OCI-LY7 (cell line): ENCODE measurements at regions not wholly inside any gene's neighbourhood (a gene's known extent, or its start where the extent isn't known, plus 50 kb on each side); places are given as distances from the start of the nearest gene placed in this dataset.

Experiments
- BruUV-seq: library from RNA; stranded (reverse); fragments of 400-500 nt; replicated peaks from 2 replicates; lab custom pipeline; 2021; lab: Mats Ljungman, UMichigan
- CTCF ChIA-PET: fragments of 300-600 bp; sonication (Branson Sonifier 250); formaldehyde crosslinking; loops from one replicate; lab custom pipeline; 2022; ENCODE audit warnings: antibody characterized with exemption; ENCODE audit not compliant: unreplicated experiment; lab: Charles Lee
- POLR2A ChIA-PET: fragments of 300-600 bp; sonication (Branson Sonifier 250); formaldehyde crosslinking; loops from one replicate; lab custom pipeline; 2022; ENCODE audit warnings: antibody characterized with exemption; lab: Charles Lee
- DNase-seq: peaks from one replicate; pipeline ENCODE4 v3.0.0-alpha.2; 2015; ENCODE audit warnings: low spot score
- H2AFZ ChIP-seq: fragments of 200-600 bp; sonication (generic), shearing (Covaris generic); 2 replicates; pipeline ENCODE4 v1.6.1; 2014; ENCODE audit warnings: mild to moderate bottlenecking, antibody characterized with exemption, low read length, moderate library complexity
- H3K27ac ChIP-seq: fragments of 200-600 bp; sonication (generic); 2 replicates; pipeline ENCODE4 v1.5.1; 2014; ENCODE audit warnings: mixed run types, low read depth, mild to moderate bottlenecking, moderate library complexity, low read length, inconsistent platforms; ENCODE audit not compliant: poor library complexity, severe bottlenecking
- H3K36me3 ChIP-seq: fragments of 200-600 bp; sonication (generic); 2 replicates; pipeline ENCODE4 v1.6.1; 2014; ENCODE audit warnings: mild to moderate bottlenecking, antibody characterized with exemption, low read length, moderate library complexity, mixed read lengths; ENCODE audit not compliant: insufficient read depth
- H3K4me1 ChIP-seq: fragments of 200-600 bp; sonication (generic); 2 replicates; pipeline ENCODE4 v1.5.1; 2014; ENCODE audit warnings: mild to moderate bottlenecking, low read length; ENCODE audit not compliant: insufficient read depth, poor library complexity, severe bottlenecking
- H3K4me2 ChIP-seq: fragments of 200-600 bp; sonication (generic); 2 replicates; pipeline ENCODE4 v1.6.1; 2014; ENCODE audit warnings: mild to moderate bottlenecking, low read length
- H3K4me3 ChIP-seq: fragments of 200-600 bp; sonication (generic); 2 replicates; pipeline ENCODE4 v1.5.1; 2014; ENCODE audit warnings: mild to moderate bottlenecking, low read depth, low read length; ENCODE audit not compliant: poor library complexity, severe bottlenecking
- H3K79me2 ChIP-seq: fragments of 200-600 bp; sonication (generic); 2 replicates; pipeline ENCODE4 v1.6.1; 2016; ENCODE audit warnings: low read depth, mild to moderate bottlenecking, low read length, moderate library complexity, mixed read lengths; ENCODE audit not compliant: insufficient read depth
- H3K9me2 ChIP-seq: fragments of 200-600 bp; sonication (generic); 2 replicates; pipeline ENCODE4 v1.6.1; 2016; ENCODE audit warnings: mild to moderate bottlenecking, low read length, mixed read lengths; ENCODE audit not compliant: insufficient read depth
- H3K9me3 ChIP-seq: fragments of 200-600 bp; sonication (generic); 2 replicates; pipeline ENCODE4 v1.6.1; 2014; ENCODE audit warnings: mild to moderate bottlenecking, mixed run types, low read length, mixed read lengths
- H4K20me1 ChIP-seq: fragments of 200-600 bp; sonication (generic); 2 replicates; pipeline ENCODE4 v1.6.1; 2014; ENCODE audit warnings: mild to moderate bottlenecking, antibody characterized with exemption, low read length, moderate library complexity, mixed read lengths; ENCODE audit not compliant: insufficient read depth
- EZH2phosphoT487 ChIP-seq: fragments of 200-600 bp; sonication (generic); IDR thresholded peaks from 2 replicates; pipeline ENCODE4 v1.6.1; 2018; ENCODE audit warnings: low read depth, borderline replicate concordance, mild to moderate bottlenecking, mixed run types, antibody characterized with exemption, low read length, moderate library complexity, mixed read lengths
- intact Hi-C: fragments of 100-400 bp; cut with micrococcal nuclease; formaldehyde crosslinking; loops from one replicate; pipeline ENCODE4 v1.10.0; 2022; ENCODE audit not compliant: unreplicated experiment
- TF ChIP-seq, protein P1 (sequence below): fragments of 200-600 bp; sonication (generic); conservative IDR thresholded peaks from 2 replicates; pipeline ENCODE4 v1.5.1; 2014; ENCODE audit warnings: mild to moderate bottlenecking, antibody characterized with exemption, low read length, moderate library complexity, mixed read lengths

- Histone ChIP-seq H3K79me2 (no peaks in the 10 kb centered on the region), H3K27ac (no peak overlapping the region), H2AFZ (no peak overlapping the region), H3K4me1 (no peaks in the 10 kb centered on the region), H3K9me3 (no peaks in the 10 kb centered on the region), H3K4me3 (no peak overlapping the region), H4K20me1 (no peaks in the 10 kb centered on the region), H3K9me2 (no peaks in the 10 kb centered on the region), H3K4me2 (no peak overlapping the region), H3K36me3 (no peaks in the 10 kb centered on the region)
- no peak for DNase-seq
- BruUV-seq: no TSS peak
- POLR2A ChIA-PET: no interaction called here
- CTCF ChIA-PET: no interaction called here
- intact Hi-C loops: no loop called here
- no peak for TF ChIP-seq EZH2phosphoT487
- TF ChIP-seq, protein P1, sequence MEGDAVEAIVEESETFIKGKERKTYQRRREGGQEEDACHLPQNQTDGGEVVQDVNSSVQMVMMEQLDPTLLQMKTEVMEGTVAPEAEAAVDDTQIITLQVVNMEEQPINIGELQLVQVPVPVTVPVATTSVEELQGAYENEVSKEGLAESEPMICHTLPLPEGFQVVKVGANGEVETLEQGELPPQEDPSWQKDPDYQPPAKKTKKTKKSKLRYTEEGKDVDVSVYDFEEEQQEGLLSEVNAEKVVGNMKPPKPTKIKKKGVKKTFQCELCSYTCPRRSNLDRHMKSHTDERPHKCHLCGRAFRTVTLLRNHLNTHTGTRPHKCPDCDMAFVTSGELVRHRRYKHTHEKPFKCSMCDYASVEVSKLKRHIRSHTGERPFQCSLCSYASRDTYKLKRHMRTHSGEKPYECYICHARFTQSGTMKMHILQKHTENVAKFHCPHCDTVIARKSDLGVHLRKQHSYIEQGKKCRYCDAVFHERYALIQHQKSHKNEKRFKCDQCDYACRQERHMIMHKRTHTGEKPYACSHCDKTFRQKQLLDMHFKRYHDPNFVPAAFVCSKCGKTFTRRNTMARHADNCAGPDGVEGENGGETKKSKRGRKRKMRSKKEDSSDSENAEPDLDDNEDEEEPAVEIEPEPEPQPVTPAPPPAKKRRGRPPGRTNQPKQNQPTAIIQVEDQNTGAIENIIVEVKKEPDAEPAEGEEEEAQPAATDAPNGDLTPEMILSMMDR: no peak
Measured at GRCh38 chr14:65993996-65994395, 492.2 kb upstream of the CCDC196 start.

GRCh38 chr14:65997347-65997746 lies 488.8 kb upstream of the CCDC196 start:
- Histone ChIP-seq H3K27ac (no peak overlapping the region), H3K79me2 (no peaks in the 10 kb centered on the region), H3K9me3 (peaks cover 7% of the 10 kb centered on the region; the same call in 1 of the 2 replicates), H3K9me2 (no peaks in the 10 kb centered on the region), H3K4me1 (no peaks in the 10 kb centered on the region), H4K20me1 (no peaks in the 10 kb centered on the region), H3K4me2 (no peak overlapping the region), H2AFZ (no peak overlapping the region), H3K4me3 (no peak overlapping the region), H3K36me3 (no peaks in the 10 kb centered on the region)
- CTCF ChIA-PET: interaction anchor here (0.6 kb wide), 1 partner anchor 190 kb away, joined by 3 read pairs; no protein-coding TSS in a partner anchor
- POLR2A ChIA-PET: no interaction called here
- no peak for TF ChIP-seq EZH2phosphoT487
- TF ChIP-seq, protein P1: no peak
- no TSS peak for BruUV-seq
- DNase-seq: no peak
- intact Hi-C loops: no loop called here

GRCh38 chr14:65999865-66000264 lies 486.3 kb upstream of the CCDC196 start:
- no peak overlapping the region for H3K4me3 ChIP-seq
- peaks cover 7% of the 10 kb centered on the region; the same call in 1 of the 2 replicates for H3K9me3 ChIP-seq
- no peaks in the 10 kb centered on the region for H3K4me1 ChIP-seq
- H3K79me2 ChIP-seq: no peaks in the 10 kb centered on the region
- no peaks in the 10 kb centered on the region for H3K36me3 ChIP-seq
- no peak overlapping the region for H3K27ac ChIP-seq
- no peak for TF ChIP-seq EZH2phosphoT487
- TF ChIP-seq, protein P1: no peak
- H3K4me2 ChIP-seq: no peak overlapping the region
- no peaks in the 10 kb centered on the region for H4K20me1 ChIP-seq
- POLR2A ChIA-PET: no interaction called here
- H3K9me2 ChIP-seq: no peaks in the 10 kb centered on the region
- CTCF ChIA-PET: no interaction called here
- no peak overlapping the region for H2AFZ ChIP-seq
- intact Hi-C loops: no loop called here
- DNase-seq: no peak
- no TSS peak for BruUV-seq
